ENCODE measurements at regions not wholly inside any gene's neighbourhood (a gene's known extent, or its start where the extent isn't known, plus 50 kb on each side); places are given as distances from the start of the nearest gene placed in this dataset.

DNA sequence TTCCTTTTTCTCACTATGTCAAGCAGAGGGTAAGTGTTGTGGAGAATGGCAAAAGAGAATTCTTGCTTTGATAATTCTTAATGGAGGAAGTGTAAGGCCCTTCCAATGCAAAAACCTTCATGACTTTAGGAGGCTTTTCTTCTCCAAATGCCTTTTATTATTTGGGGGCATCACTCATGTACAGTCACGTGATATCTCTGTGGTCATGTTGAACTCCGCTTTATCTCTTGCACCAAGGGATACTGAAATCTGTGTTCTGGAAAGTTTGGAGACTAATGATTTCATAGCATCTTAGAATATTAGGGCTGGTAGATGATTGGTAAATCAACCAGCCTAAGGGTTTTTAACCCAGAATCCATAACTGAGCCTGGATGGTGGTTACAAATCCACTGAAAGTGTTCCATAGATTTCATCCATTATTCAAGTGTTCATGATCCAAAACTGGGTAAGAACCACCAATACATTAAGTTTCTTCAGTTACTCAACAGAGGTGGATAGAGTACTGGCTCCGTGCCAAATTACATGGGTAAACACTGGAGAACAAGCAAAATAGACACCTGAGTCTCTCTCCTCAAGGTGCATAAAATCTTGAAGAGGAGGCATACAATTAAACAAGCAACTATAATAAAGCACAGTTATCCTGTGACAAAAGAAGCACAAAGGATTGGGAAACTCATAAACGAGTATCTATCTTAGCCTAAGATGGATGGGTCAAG, 169.6 kb upstream of the EPHA4 start:
- Histone ChIP-seq H3K36me3 (replicated peaks in 1 of 2; ENCODE audit: control insufficient read depth in 1 of 2, insufficient read depth in 2 of 2, low read length in 1 of 2) (no peaks in the 10 kb centered on the region), H3K4me1 (ENCODE audit: control insufficient read depth in 1 of 2, insufficient read depth in 2 of 2, low read depth in 1 of 2, low read length in 1 of 2) (no peaks in the 10 kb centered on the region), H4K20me1 (ENCODE audit: insufficient read depth) (no peaks in the 10 kb centered on the region), H3K4me3 (ENCODE audit: low read depth in 2 of 2, low read length in 1 of 2) (no peak overlapping the region), H3K27me3 (ENCODE audit: insufficient read depth) (no peaks in the 10 kb centered on the region), H3K79me2 (ENCODE audit: insufficient read depth) (no peaks in the 10 kb centered on the region), H3F3A (replicated peaks; ENCODE audit: insufficient read depth) (no peaks in the 10 kb centered on the region), H3K9me3 (no peaks in the 10 kb centered on the region), H3K4me2 (no peak overlapping the region), H3K9ac (no peak overlapping the region), H3K9me2 (no peaks in the 10 kb centered on the region), H2AFZ (ENCODE audit: low read depth) (no peak overlapping the region), H3K27ac (ENCODE audit: low read depth in 2 of 2, low read length in 1 of 2) (no peak overlapping the region)
- 26% methylated on average over 4 of the region's 4 CpGs for WGBS (ENCODE audit: low lambda C conversion rate)
- CTCF ChIA-PET = no interaction called here
- TF ChIP-seq ZBTB33 (IDR thresholded peaks at IDR 0.05; ENCODE audit: borderline replicate concordance, low read depth) = no peak
- no peak for TF ChIP-seq TCF12 (IDR thresholded peaks at IDR 0.05)
- TF ChIP-seq JUND (IDR thresholded peaks at IDR 0.05) = no peak
- no peak for TF ChIP-seq NRF1 (IDR thresholded peaks at IDR 0.05; ENCODE audit: low read depth, low read length)
- TF ChIP-seq NFIC (IDR thresholded peaks at IDR 0.05; ENCODE audit: borderline replicate concordance) = no peak
- no peak for TF ChIP-seq MAX (IDR thresholded peaks at IDR 0.05; ENCODE audit: low read depth)
- no peak for TF ChIP-seq CHD2 (IDR thresholded peaks at IDR 0.05; ENCODE audit: low read length, partially characterized antibody)
- no peak for TF ChIP-seq EP300 (IDR thresholded peaks at IDR 0.05; ENCODE audit: borderline replicate concordance in 1 of 2, low read depth in 1 of 2, low read length in 1 of 2)
- TF ChIP-seq, protein P1, sequence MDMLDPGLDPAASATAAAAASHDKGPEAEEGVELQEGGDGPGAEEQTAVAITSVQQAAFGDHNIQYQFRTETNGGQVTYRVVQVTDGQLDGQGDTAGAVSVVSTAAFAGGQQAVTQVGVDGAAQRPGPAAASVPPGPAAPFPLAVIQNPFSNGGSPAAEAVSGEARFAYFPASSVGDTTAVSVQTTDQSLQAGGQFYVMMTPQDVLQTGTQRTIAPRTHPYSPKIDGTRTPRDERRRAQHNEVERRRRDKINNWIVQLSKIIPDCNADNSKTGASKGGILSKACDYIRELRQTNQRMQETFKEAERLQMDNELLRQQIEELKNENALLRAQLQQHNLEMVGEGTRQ (IDR thresholded peaks at IDR 0.05; ENCODE audit: borderline replicate concordance, low read depth, low read length) = no peak
- no peak for TF ChIP-seq ELF1 (IDR thresholded peaks at IDR 0.05)
- TF ChIP-seq MEF2A (IDR thresholded peaks at IDR 0.05; ENCODE audit: borderline replicate concordance, low read depth) = no peak
- POLR2A ChIA-PET = no interaction called here
- no peak for DNase-seq

GRCh38 chr2:221731432-221732145, 159.5 kb upstream of the EPHA4 start:
- Histone ChIP-seq H3K79me2 (ENCODE audit: insufficient read depth) (no peaks in the 10 kb centered on the region), H3K4me2 (no peak overlapping the region), H3K9ac (no peak overlapping the region), H3F3A (replicated peaks; ENCODE audit: insufficient read depth) (no peaks in the 10 kb centered on the region), H3K36me3 (replicated peaks in 1 of 2; ENCODE audit: control insufficient read depth in 1 of 2, insufficient read depth in 2 of 2, low read length in 1 of 2) (no peaks in the 10 kb centered on the region), H3K4me3 (ENCODE audit: low read depth in 2 of 2, low read length in 1 of 2) (no peak overlapping the region), H4K20me1 (ENCODE audit: insufficient read depth) (no peaks in the 10 kb centered on the region), H3K27ac (ENCODE audit: low read depth in 2 of 2, low read length in 1 of 2) (no peak overlapping the region), H2AFZ (ENCODE audit: low read depth) (no peak overlapping the region), H3K9me2 (no peaks in the 10 kb centered on the region), H3K4me1 (ENCODE audit: control insufficient read depth in 1 of 2, insufficient read depth in 2 of 2, low read depth in 1 of 2, low read length in 1 of 2) (no peaks in the 10 kb centered on the region), H3K9me3 (no peaks in the 10 kb centered on the region; the same call in 1 of the 2 replicates), H3K27me3 (ENCODE audit: insufficient read depth) (no peaks in the 10 kb centered on the region)
- DNase-seq = no peak
- 11% methylated on average over 3 of the region's 3 CpGs for WGBS (ENCODE audit: low lambda C conversion rate)
- CTCF ChIA-PET = no interaction called here
- POLR2A ChIA-PET = no interaction called here
- TF ChIP-seq IRF3 (IDR thresholded peaks at IDR 0.05; ENCODE audit: low read depth, low read length) = no peak
- TF ChIP-seq, protein P2, sequence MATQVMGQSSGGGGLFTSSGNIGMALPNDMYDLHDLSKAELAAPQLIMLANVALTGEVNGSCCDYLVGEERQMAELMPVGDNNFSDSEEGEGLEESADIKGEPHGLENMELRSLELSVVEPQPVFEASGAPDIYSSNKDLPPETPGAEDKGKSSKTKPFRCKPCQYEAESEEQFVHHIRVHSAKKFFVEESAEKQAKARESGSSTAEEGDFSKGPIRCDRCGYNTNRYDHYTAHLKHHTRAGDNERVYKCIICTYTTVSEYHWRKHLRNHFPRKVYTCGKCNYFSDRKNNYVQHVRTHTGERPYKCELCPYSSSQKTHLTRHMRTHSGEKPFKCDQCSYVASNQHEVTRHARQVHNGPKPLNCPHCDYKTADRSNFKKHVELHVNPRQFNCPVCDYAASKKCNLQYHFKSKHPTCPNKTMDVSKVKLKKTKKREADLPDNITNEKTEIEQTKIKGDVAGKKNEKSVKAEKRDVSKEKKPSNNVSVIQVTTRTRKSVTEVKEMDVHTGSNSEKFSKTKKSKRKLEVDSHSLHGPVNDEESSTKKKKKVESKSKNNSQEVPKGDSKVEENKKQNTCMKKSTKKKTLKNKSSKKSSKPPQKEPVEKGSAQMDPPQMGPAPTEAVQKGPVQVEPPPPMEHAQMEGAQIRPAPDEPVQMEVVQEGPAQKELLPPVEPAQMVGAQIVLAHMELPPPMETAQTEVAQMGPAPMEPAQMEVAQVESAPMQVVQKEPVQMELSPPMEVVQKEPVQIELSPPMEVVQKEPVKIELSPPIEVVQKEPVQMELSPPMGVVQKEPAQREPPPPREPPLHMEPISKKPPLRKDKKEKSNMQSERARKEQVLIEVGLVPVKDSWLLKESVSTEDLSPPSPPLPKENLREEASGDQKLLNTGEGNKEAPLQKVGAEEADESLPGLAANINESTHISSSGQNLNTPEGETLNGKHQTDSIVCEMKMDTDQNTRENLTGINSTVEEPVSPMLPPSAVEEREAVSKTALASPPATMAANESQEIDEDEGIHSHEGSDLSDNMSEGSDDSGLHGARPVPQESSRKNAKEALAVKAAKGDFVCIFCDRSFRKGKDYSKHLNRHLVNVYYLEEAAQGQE (IDR thresholded peaks at IDR 0.05; ENCODE audit: low read depth, low read length) = no peak
- no peak for TF ChIP-seq TAF1 (IDR thresholded peaks at IDR 0.05; ENCODE audit: borderline replicate concordance, low read depth, low read length)
- TF ChIP-seq FOSL2 (IDR thresholded peaks at IDR 0.05; ENCODE audit: borderline replicate concordance, low read depth) = no peak
- TF ChIP-seq, protein P3, sequence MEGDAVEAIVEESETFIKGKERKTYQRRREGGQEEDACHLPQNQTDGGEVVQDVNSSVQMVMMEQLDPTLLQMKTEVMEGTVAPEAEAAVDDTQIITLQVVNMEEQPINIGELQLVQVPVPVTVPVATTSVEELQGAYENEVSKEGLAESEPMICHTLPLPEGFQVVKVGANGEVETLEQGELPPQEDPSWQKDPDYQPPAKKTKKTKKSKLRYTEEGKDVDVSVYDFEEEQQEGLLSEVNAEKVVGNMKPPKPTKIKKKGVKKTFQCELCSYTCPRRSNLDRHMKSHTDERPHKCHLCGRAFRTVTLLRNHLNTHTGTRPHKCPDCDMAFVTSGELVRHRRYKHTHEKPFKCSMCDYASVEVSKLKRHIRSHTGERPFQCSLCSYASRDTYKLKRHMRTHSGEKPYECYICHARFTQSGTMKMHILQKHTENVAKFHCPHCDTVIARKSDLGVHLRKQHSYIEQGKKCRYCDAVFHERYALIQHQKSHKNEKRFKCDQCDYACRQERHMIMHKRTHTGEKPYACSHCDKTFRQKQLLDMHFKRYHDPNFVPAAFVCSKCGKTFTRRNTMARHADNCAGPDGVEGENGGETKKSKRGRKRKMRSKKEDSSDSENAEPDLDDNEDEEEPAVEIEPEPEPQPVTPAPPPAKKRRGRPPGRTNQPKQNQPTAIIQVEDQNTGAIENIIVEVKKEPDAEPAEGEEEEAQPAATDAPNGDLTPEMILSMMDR (IDR thresholded peaks at IDR 0.05) = no peak
